ENCODE measurements at regions not wholly inside any gene's neighbourhood (a gene's known extent, or its start where the extent isn't known, plus 50 kb on each side); places are given as distances from the start of the nearest gene placed in this dataset.
A peak's percentile ranks its signal among the peaks of the same experiment; 100 is the strongest.

DNA sequence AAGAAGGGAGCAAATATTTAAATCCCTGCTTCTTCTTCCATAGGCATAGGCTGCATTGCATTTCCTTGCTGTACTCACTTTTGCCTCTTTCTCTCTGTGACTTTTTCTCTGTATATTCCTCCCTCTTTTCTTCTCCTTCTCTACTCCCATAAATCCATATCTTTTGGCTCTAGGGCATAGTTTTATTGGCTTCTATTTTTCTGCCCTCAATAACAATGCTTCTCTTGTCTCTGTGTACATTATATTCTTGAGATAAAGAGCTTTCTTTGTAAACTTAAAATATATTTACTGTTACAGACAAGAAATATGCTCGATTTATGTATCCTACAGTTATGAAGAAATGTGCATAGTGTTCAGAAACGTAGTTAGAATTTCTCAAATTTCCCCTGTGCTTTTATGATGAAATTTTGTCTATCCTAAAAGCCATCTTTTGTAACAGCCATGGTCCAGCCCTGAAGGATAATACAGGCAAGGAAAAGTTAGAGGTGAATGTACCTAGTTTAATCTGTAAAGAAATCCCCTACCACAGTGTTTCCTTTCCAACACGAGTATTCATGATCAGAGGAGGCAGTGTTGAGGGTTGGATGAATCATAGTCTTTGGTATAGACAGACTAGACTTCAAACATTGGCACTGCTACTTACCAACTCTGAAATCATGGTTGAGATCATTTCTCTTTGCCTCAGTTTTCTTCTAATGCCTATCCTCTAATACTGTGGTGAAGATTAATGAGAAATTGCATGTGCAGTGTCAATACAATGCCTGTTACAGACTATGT, 173.3 kb upstream of the FAR2 start:
- H3K9me3 Mint-ChIP-seq: peaks cover 0 to 7% (median 1%) of the 10 kb centered on the region in 7 donors
- Histone ChIP-seq H3K36me3 (ENCODE audit: control insufficient read depth, insufficient read depth, low read length) (no peaks in the 10 kb centered on the region), H3K4me3 (ENCODE audit: low read depth, low read length) (no peak overlapping the region), H3K9me3 (ENCODE audit: control insufficient read depth in 2 of 2, low read length in 2 of 2) (no peaks in the 10 kb centered on the region), H3K27ac (ENCODE audit: insufficient read depth, low read length, poor library complexity, severe bottlenecking) (no peak overlapping the region), H3K4me1 (ENCODE audit: control insufficient read depth, insufficient read depth, low read length, poor library complexity, severe bottlenecking) (no peaks in the 10 kb centered on the region), H3K27me3 (ENCODE audit: control insufficient read depth, insufficient read depth, low read length) (no peaks in the 10 kb centered on the region)
- H3K27ac Mint-ChIP-seq: peak overlapping the region in 1 of 3 donors; percentile 18
- H3K4me1 Mint-ChIP-seq: no peaks in the 10 kb centered on the region
- ATAC-seq (ENCODE audit: low read depth in 2 of 2): no peak
- H3K36me3 Mint-ChIP-seq: no peaks in the 10 kb centered on the region
- no peak overlapping the region for H3K4me3 Mint-ChIP-seq
- DNase-seq: no peak
- H3K27me3 Mint-ChIP-seq: peaks cover 23% of the 10 kb centered on the region

DNA sequence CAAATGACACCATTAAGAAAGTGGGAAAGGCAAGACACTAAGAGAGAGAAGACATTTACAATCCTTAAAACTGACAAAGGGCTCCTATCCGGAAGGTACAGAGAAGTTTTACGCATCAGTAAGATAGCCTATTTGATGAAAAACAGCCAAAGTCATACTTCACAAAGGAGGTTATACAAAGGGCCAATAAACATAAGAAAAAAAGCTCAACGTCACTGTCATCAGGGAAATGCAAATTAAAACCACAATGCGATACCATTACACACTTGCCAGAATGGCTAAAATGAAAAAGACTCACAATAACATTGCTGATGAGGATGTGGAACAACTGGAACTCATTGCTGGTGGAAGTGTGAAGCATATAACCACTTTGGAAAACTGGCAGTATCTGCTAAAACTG, 168.6 kb upstream of the FAR2 start:
- Mint-ChIP-seq H3K27me3 (peaks cover 4% of the 10 kb centered on the region), H3K4me3 (no peak overlapping the region), H3K27ac (no peak overlapping the region), H3K4me1 (no peaks in the 10 kb centered on the region), H3K9me3 (peaks cover 0 to 4% (median 2%) of the 10 kb centered on the region in 7 donors), H3K36me3 (no peaks in the 10 kb centered on the region)
- Histone ChIP-seq H3K9me3 (ENCODE audit: control insufficient read depth in 2 of 2, low read length in 2 of 2) (no peaks in the 10 kb centered on the region), H3K27ac (ENCODE audit: insufficient read depth, low read length, poor library complexity, severe bottlenecking) (no peak overlapping the region), H3K4me1 (ENCODE audit: control insufficient read depth, insufficient read depth, low read length, poor library complexity, severe bottlenecking) (no peaks in the 10 kb centered on the region), H3K27me3 (ENCODE audit: control insufficient read depth, insufficient read depth, low read length) (no peaks in the 10 kb centered on the region), H3K4me3 (ENCODE audit: low read depth, low read length) (no peak overlapping the region), H3K36me3 (ENCODE audit: control insufficient read depth, insufficient read depth, low read length) (no peaks in the 10 kb centered on the region)
- ATAC-seq (ENCODE audit: low read depth in 2 of 2) (no peak), DNase-seq (no peak)

DNA sequence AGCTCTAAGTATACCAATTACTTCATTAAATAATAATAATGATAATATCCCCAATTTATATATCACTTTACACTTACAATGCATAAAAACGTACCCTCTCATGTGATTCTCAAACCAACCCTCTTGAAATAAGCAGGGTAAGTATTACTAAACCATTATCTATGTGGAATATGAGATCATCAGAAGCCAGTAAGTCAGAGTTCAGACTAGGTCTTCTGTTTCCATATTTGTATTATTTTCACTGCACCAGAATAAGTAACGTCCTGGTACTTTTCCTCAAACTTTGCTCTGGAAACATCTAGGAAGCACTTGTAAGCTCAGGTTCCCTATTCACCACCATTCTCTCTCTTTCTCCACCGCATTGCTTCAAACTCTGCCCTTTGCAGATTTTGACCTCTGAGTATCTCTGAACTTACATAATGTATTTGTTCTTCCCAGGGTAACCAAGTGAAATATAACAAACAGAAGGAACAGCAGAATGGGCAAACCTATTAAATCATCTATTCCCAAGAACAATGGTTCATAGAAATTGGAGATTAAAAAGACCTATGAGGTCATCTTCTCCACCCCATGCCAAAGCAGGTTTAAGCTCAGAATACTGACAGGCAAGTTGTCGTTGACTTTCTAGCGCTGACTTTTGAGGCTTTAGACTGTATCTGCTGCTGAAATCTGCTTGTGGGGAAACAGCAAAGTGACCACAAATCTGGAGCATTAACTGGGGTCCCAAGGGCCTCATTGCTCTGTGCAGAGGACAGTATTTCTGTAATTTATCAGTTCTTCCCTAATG, 161.3 kb upstream of the FAR2 start:
- no peaks in the 10 kb centered on the region for H3K36me3 Mint-ChIP-seq
- H3K27ac ChIP-seq (ENCODE audit: insufficient read depth, low read length, poor library complexity, severe bottlenecking): no peak overlapping the region

DNA sequence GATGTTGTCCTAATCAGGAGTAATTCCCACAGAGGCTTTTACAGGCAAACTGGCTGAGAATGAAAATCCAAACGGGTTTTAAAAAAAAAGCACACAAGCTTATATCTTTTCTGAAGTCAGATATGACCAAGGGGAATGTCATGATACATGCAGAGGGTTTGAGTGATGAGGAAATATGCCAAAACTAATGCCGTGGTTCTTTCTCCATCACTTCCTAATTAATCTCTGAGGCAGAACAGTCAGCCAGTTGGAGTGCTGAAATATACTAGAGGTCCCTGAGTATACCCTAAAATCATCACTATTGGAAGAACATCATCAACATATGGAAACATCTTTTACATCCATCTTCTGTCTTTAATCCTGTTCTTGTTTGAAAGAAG, 160.8 kb upstream of the FAR2 start:
- Mint-ChIP-seq H3K4me1 (no peaks in the 10 kb centered on the region), H3K27ac (no peak overlapping the region), H3K4me3 (no peak overlapping the region), H3K36me3 (no peaks in the 10 kb centered on the region), H3K27me3 (peaks cover 27% of the 10 kb centered on the region), H3K9me3 (peaks cover 0 to 2% (median 0%) of the 10 kb centered on the region in 7 donors)
- no peak overlapping the region for H3K4me3 ChIP-seq (ENCODE audit: low read depth, low read length)
- no peaks in the 10 kb centered on the region for H3K36me3 ChIP-seq (ENCODE audit: control insufficient read depth, insufficient read depth, low read length)
- peaks cover 3% of the 10 kb centered on the region for H3K27me3 ChIP-seq (ENCODE audit: control insufficient read depth, insufficient read depth, low read length)
- no peaks in the 10 kb centered on the region for H3K9me3 ChIP-seq (ENCODE audit: control insufficient read depth in 2 of 2, low read length in 2 of 2)
- no peak overlapping the region for H3K27ac ChIP-seq (ENCODE audit: insufficient read depth, low read length, poor library complexity, severe bottlenecking)
- no peaks in the 10 kb centered on the region for H3K4me1 ChIP-seq (ENCODE audit: control insufficient read depth, insufficient read depth, low read length, poor library complexity, severe bottlenecking)
- DNase-seq: no peak
- no peak for ATAC-seq (ENCODE audit: low read depth in 2 of 2)

More for the DNA sequence above, 161.3 kb upstream of the FAR2 start:
- H3K27me3 Mint-ChIP-seq: peaks cover 24% of the 10 kb centered on the region
- peaks cover 0 to 2% (median 0%) of the 10 kb centered on the region in 7 donors for H3K9me3 Mint-ChIP-seq
- peak overlapping the region in 1 of 3 donors; percentile 45 for H3K27ac Mint-ChIP-seq
- Histone ChIP-seq H3K9me3 (ENCODE audit: control insufficient read depth in 2 of 2, low read length in 2 of 2) (no peaks in the 10 kb centered on the region), H3K27me3 (ENCODE audit: control insufficient read depth, insufficient read depth, low read length) (peaks cover 3% of the 10 kb centered on the region), H3K36me3 (ENCODE audit: control insufficient read depth, insufficient read depth, low read length) (no peaks in the 10 kb centered on the region), H3K4me1 (ENCODE audit: control insufficient read depth, insufficient read depth, low read length, poor library complexity, severe bottlenecking) (no peaks in the 10 kb centered on the region), H3K4me3 (ENCODE audit: low read depth, low read length) (no peak overlapping the region)
- ATAC-seq (ENCODE audit: low read depth in 2 of 2): no peak
- H3K4me1 Mint-ChIP-seq: no peaks in the 10 kb centered on the region
- no peak for DNase-seq
- no peak overlapping the region for H3K4me3 Mint-ChIP-seq

DNA sequence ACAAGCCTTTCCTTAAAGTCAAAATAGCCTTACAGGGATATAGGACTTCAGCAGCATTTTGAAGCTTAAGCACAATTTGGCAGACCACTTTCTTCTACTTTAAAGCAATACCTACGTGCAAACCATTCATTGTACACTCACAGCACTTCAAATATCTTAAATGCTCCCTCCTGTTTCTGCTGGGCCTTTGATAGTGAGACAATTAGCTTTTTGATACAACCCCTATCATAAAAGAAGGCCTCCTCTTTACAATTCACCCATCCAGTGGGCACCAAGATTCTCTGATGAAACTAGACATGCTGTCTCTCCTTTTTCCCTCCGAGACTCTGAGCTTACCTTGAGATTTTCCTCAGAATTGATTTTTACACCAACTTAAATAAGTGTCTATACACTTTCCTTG, 157.5 kb upstream of the FAR2 start:
- H3K27ac ChIP-seq (ENCODE audit: insufficient read depth, low read length, poor library complexity, severe bottlenecking): no peak overlapping the region
- DNase-seq (no peak), ATAC-seq (ENCODE audit: low read depth in 2 of 2) (no peak)
- peaks cover 3% of the 10 kb centered on the region for H3K27me3 ChIP-seq (ENCODE audit: control insufficient read depth, insufficient read depth, low read length)
- H3K27me3 Mint-ChIP-seq: peaks cover 32% of the 10 kb centered on the region
- H3K4me3 ChIP-seq (ENCODE audit: low read depth, low read length): no peak overlapping the region
- H3K27ac Mint-ChIP-seq: no peak overlapping the region
- no peaks in the 10 kb centered on the region for H3K36me3 Mint-ChIP-seq
- no peaks in the 10 kb centered on the region for H3K9me3 ChIP-seq (ENCODE audit: control insufficient read depth in 2 of 2, low read length in 2 of 2)
- peaks cover 0 to 1% (median 0%) of the 10 kb centered on the region in 7 donors for H3K9me3 Mint-ChIP-seq
- no peak overlapping the region for H3K4me3 Mint-ChIP-seq
- H3K36me3 ChIP-seq (ENCODE audit: control insufficient read depth, insufficient read depth, low read length): no peaks in the 10 kb centered on the region
- H3K4me1 ChIP-seq (ENCODE audit: control insufficient read depth, insufficient read depth, low read length, poor library complexity, severe bottlenecking): no peaks in the 10 kb centered on the region
- no peaks in the 10 kb centered on the region for H3K4me1 Mint-ChIP-seq

DNA sequence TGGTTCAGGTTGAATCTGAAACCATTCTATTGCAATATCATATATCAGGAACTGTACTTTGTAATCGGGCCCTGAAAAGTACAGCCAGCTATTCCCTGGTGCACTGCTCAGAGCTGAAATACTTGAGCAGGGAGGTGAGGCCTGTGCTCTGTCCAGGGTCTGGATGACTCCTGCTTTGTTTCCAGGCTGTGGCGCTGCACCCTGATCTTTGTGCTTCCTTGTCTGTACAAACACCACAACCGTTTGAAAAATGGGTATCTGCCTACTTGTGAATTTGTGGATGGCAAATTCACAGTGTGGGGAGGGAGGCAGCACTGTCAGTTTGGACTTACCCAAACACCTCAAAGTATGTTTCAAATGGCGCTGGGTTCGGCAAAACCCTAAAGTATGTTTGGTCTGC, 155.4 kb upstream of the FAR2 start:
- no peaks in the 10 kb centered on the region for H3K36me3 ChIP-seq (ENCODE audit: control insufficient read depth, insufficient read depth, low read length)
- Mint-ChIP-seq H3K27me3 (peaks cover 32% of the 10 kb centered on the region), H3K9me3 (peaks cover 0 to 1% (median 0%) of the 10 kb centered on the region in 7 donors), H3K4me1 (no peaks in the 10 kb centered on the region), H3K36me3 (no peaks in the 10 kb centered on the region), H3K4me3 (no peak overlapping the region), H3K27ac (no peak overlapping the region)
- H3K27ac ChIP-seq (ENCODE audit: insufficient read depth, low read length, poor library complexity, severe bottlenecking): no peak overlapping the region
- no peaks in the 10 kb centered on the region for H3K9me3 ChIP-seq (ENCODE audit: control insufficient read depth in 2 of 2, low read length in 2 of 2)
- H3K4me1 ChIP-seq (ENCODE audit: control insufficient read depth, insufficient read depth, low read length, poor library complexity, severe bottlenecking): no peaks in the 10 kb centered on the region
- ATAC-seq (ENCODE audit: low read depth in 2 of 2) (no peak), DNase-seq (no peak)
- peaks cover 3% of the 10 kb centered on the region for H3K27me3 ChIP-seq (ENCODE audit: control insufficient read depth, insufficient read depth, low read length)
- no peak overlapping the region for H3K4me3 ChIP-seq (ENCODE audit: low read depth, low read length)

DNA sequence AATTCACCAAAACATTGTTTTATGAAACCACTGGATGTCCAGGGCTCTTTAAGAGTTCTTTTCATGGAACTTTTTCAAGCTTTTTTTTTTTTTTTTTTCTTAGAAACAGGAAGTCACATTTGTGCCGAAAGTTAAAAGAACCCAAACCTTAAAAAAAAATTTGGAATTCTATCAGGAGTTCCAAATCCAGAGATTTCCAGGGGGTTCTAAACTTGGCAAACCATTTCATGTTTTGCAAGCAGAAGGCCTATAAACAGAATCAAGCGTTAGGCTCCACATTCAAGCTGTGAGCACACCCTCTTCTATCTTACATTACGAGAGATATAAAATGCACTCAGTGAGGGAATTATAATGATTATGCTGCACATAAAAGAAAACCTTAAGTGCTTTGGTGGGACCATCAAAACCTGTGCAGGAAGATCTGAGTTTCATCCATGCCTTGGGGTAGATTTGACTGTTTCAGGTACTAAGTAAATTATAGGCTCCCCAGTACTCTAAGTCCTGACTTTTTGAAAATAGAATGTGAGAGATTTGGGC, 154.8 kb upstream of the FAR2 start:
- peaks cover 5% of the 10 kb centered on the region for H3K27me3 ChIP-seq (ENCODE audit: control insufficient read depth, insufficient read depth, low read length)
- peaks cover 32% of the 10 kb centered on the region for H3K27me3 Mint-ChIP-seq
- H3K27ac ChIP-seq (ENCODE audit: insufficient read depth, low read length, poor library complexity, severe bottlenecking): no peak overlapping the region
- no peak overlapping the region for H3K27ac Mint-ChIP-seq
- no peaks in the 10 kb centered on the region for H3K9me3 Mint-ChIP-seq
- no peaks in the 10 kb centered on the region for H3K4me1 ChIP-seq (ENCODE audit: control insufficient read depth, insufficient read depth, low read length, poor library complexity, severe bottlenecking)
- no peak overlapping the region for H3K4me3 ChIP-seq (ENCODE audit: low read depth, low read length)
- H3K36me3 Mint-ChIP-seq: no peaks in the 10 kb centered on the region
- DNase-seq (no peak), ATAC-seq (ENCODE audit: low read depth in 2 of 2) (no peak)
- H3K4me1 Mint-ChIP-seq: no peaks in the 10 kb centered on the region
- no peaks in the 10 kb centered on the region for H3K9me3 ChIP-seq (ENCODE audit: control insufficient read depth in 2 of 2, low read length in 2 of 2)
- H3K4me3 Mint-ChIP-seq: no peak overlapping the region
- no peaks in the 10 kb centered on the region for H3K36me3 ChIP-seq (ENCODE audit: control insufficient read depth, insufficient read depth, low read length)

All from CD4-positive, CD25-positive, alpha-beta regulatory T cell (primary cell).